ENCODE measurements at regions not wholly inside any gene's neighbourhood (a gene's known extent, or its start where the extent isn't known, plus 50 kb on each side); places are given as distances from the start of the nearest gene placed in this dataset.

DNA sequence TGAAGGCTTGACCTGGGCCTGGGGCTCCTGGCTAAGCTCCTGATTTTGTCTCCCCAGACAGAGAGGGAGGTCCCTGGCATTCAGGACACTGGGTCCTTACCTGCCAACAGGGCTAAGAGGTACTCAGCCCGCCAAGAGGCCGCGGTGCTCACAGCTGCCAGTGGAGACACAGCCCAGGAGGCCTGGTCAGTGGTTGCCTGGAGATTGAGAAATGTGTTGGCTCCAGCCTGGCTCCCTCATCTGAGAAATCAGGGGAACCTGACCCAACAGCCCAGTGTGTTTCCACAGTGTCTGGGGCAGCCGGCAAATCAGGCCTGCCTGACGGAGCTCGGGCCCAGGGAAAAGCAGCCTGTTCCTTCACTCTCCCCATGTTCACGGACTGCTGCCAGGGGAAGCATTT is 79.4 kb upstream of the NAV2 start:
- TF ChIP-seq, protein P1, sequence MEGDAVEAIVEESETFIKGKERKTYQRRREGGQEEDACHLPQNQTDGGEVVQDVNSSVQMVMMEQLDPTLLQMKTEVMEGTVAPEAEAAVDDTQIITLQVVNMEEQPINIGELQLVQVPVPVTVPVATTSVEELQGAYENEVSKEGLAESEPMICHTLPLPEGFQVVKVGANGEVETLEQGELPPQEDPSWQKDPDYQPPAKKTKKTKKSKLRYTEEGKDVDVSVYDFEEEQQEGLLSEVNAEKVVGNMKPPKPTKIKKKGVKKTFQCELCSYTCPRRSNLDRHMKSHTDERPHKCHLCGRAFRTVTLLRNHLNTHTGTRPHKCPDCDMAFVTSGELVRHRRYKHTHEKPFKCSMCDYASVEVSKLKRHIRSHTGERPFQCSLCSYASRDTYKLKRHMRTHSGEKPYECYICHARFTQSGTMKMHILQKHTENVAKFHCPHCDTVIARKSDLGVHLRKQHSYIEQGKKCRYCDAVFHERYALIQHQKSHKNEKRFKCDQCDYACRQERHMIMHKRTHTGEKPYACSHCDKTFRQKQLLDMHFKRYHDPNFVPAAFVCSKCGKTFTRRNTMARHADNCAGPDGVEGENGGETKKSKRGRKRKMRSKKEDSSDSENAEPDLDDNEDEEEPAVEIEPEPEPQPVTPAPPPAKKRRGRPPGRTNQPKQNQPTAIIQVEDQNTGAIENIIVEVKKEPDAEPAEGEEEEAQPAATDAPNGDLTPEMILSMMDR (IDR thresholded peaks at IDR 0.05; ENCODE audit: low read depth, low read length, poor library complexity, severe bottlenecking) = no peak
- no peak for TF ChIP-seq EZH2phosphoT487 (IDR thresholded peaks at IDR 0.05; ENCODE audit: borderline replicate concordance, low read length)
